BLaER1 (cell line): ENCODE measurements at regions not wholly inside any gene's neighbourhood (a gene's known extent, or its start where the extent isn't known, plus 50 kb on each side); places are given as distances from the start of the nearest gene placed in this dataset.
"Not testable (repeated sequence)": the region's sequence is repeated elsewhere in the genome, so short reads cannot be mapped to it uniquely, and the experiment has no call there.

Experiments used
- H3K27ac ChIP-seq: shearing (Covaris generic); formaldehyde crosslinking; 2 replicates; pipeline ENCODE4 v1.8.1; 2022
- H3K27me3 ChIP-seq: shearing (Covaris generic); formaldehyde crosslinking; 2 replicates; pipeline ENCODE4 v1.8.1; 2022
- H3K36me3 ChIP-seq: shearing (Covaris generic); formaldehyde crosslinking; 2 replicates; pipeline ENCODE4 v1.8.1; 2022
- H3K4me1 ChIP-seq: shearing (Covaris generic); formaldehyde crosslinking; 2 replicates; pipeline ENCODE4 v1.8.1; 2022
- H3K4me2 ChIP-seq: shearing (Covaris generic); formaldehyde crosslinking; 2 replicates; pipeline ENCODE4 v1.8.1; 2022
- H3K4me3 ChIP-seq: shearing (Covaris generic); formaldehyde crosslinking; 2 replicates; pipeline ENCODE4 v1.8.1; 2022
- H3K9ac ChIP-seq: shearing (Covaris generic); formaldehyde crosslinking; 2 replicates; pipeline ENCODE4 v1.8.1; 2022
- H3K9me3 ChIP-seq: shearing (Covaris generic); formaldehyde crosslinking; 2 replicates; pipeline ENCODE4 v1.8.1; 2022
- H4K20me1 ChIP-seq: shearing (Covaris generic); formaldehyde crosslinking; 2 replicates; pipeline ENCODE4 v1.8.1; 2022
- Cebpa-rat ChIP-seq: shearing (Covaris generic); IDR thresholded peaks from 2 replicates; pipeline ENCODE4 v1.8.1; 2022

- no peak for TF ChIP-seq Cebpa-rat
Observed at GRCh38 chr9:136604823-136605525, 57.7 kb upstream of the EGFL7 start.

GRCh38 chr9:136603901-136604814, 58.3 kb upstream of the NOTCH1 start:
- Histone ChIP-seq H3K9me3 (no peaks in the 10 kb centered on the region), H3K27me3 (no peaks in the 10 kb centered on the region), H3K4me1 (peaks cover 97% of the 10 kb centered on the region), H4K20me1 (no peaks in the 10 kb centered on the region), H3K9ac (no peak overlapping the region), H3K4me2 (peak overlapping the region; percentile 99), H3K36me3 (no peaks in the 10 kb centered on the region), H3K4me3 (no peak overlapping the region), H3K27ac (peak overlapping the region; percentile 84; the same call in 1 of the 2 replicates)
- no peak for TF ChIP-seq Cebpa-rat

More at GRCh38 chr9:136604823-136605525, 57.7 kb upstream of the EGFL7 start:
- H4K20me1 ChIP-seq, result no peaks in the 10 kb centered on the region
- no peaks in the 10 kb centered on the region for H3K27me3 ChIP-seq
- H3K4me2 ChIP-seq, result peak overlapping the region; percentile 99
- 0 out of 2 replicates have a peak overlapping the region, but pooled peaks have one; percentile 19 for H3K9ac ChIP-seq
- H3K4me1 ChIP-seq, result peaks cover 97% of the 10 kb centered on the region
- H3K9me3 ChIP-seq, result no peaks in the 10 kb centered on the region
- no peak overlapping the region for H3K4me3 ChIP-seq
- peak overlapping the region; percentile 49; the same call in 1 of the 2 replicates for H3K27ac ChIP-seq
- H3K36me3 ChIP-seq, result no peaks in the 10 kb centered on the region

- H4K20me1 ChIP-seq, result no peaks in the 10 kb centered on the region
- H3K4me3 ChIP-seq, result no peak overlapping the region
- H3K9me3 ChIP-seq, result no peaks in the 10 kb centered on the region
- TF ChIP-seq Cebpa-rat, result no peak
- H3K9ac ChIP-seq, result no peak overlapping the region
- H3K4me1 ChIP-seq, result peaks cover 97% of the 10 kb centered on the region
- peak overlapping the region; percentile 84; the same call in 1 of the 2 replicates for H3K27ac ChIP-seq
- H3K36me3 ChIP-seq, result no peaks in the 10 kb centered on the region
- H3K27me3 ChIP-seq, result no peaks in the 10 kb centered on the region
- H3K4me2 ChIP-seq, result peak overlapping the region; percentile 99
Observed at GRCh38 chr9:136603216-136603615, 57.4 kb upstream of the NOTCH1 start.

GRCh38 chr9:136602193-136602885, 56.5 kb upstream of the NOTCH1 start:
- no peaks in the 10 kb centered on the region for H3K9me3 ChIP-seq
- H3K4me3 ChIP-seq, result no peak overlapping the region
- H4K20me1 ChIP-seq, result no peaks in the 10 kb centered on the region
- H3K27me3 ChIP-seq, result no peaks in the 10 kb centered on the region
- H3K36me3 ChIP-seq, result no peaks in the 10 kb centered on the region
- H3K27ac ChIP-seq, result peak overlapping the region; percentile 84
- H3K4me1 ChIP-seq, result peaks cover 100% of the 10 kb centered on the region
- H3K9ac ChIP-seq, result no peak overlapping the region
- H3K4me2 ChIP-seq, result peak overlapping the region; percentile 99
- no peak for TF ChIP-seq Cebpa-rat

- not testable (repeated sequence) for H3K9me3 ChIP-seq, H3K27me3 ChIP-seq, H4K20me1 ChIP-seq, H3K36me3 ChIP-seq
- Histone ChIP-seq H3K27ac (peak overlapping the region; percentile 84), H3K4me1 (peaks cover 100% of the 10 kb centered on the region), H3K9ac (peak overlapping the region; percentile 65; the same call in 1 of the 2 replicates), H3K4me2 (peak overlapping the region; percentile 99), H3K4me3 (0 out of 2 replicates have a peak overlapping the region, but pooled peaks have one; percentile 25)
Observed at GRCh38 chr9:136601250-136601973, 55.6 kb upstream of the NOTCH1 start.

GRCh38 chr9:136599811-136600660, 54.2 kb upstream of the NOTCH1 start:
- Histone ChIP-seq H3K9ac (peak overlapping the region; percentile 69), H4K20me1 (no peaks in the 10 kb centered on the region), H3K27ac (peak overlapping the region; percentile 89), H3K9me3 (no peaks in the 10 kb centered on the region), H3K36me3 (no peaks in the 10 kb centered on the region), H3K4me1 (peaks cover 100% of the 10 kb centered on the region), H3K4me3 (peak overlapping the region; percentile 49), H3K4me2 (peak overlapping the region; percentile 99), H3K27me3 (no peaks in the 10 kb centered on the region)
- TF ChIP-seq Cebpa-rat, result no peak

- H4K20me1 ChIP-seq, result no peaks in the 10 kb centered on the region
- TF ChIP-seq Cebpa-rat, result no peak
- H3K4me2 ChIP-seq, result peak overlapping the region; percentile 99
- peaks cover 92% of the 10 kb centered on the region for H3K4me1 ChIP-seq
- H3K36me3 ChIP-seq, result no peaks in the 10 kb centered on the region
- H3K27ac ChIP-seq, result peak overlapping the region; percentile 89
- H3K9ac ChIP-seq, result peak overlapping the region; percentile 69
- peak overlapping the region; percentile 49 for H3K4me3 ChIP-seq
- no peaks in the 10 kb centered on the region for H3K9me3 ChIP-seq
- no peaks in the 10 kb centered on the region for H3K27me3 ChIP-seq
Observed at GRCh38 chr9:136599074-136599531, 53.3 kb upstream of the NOTCH1 start.

- H3K27me3 ChIP-seq, H3K36me3 ChIP-seq, H4K20me1 ChIP-seq, H3K9me3 ChIP-seq: not testable (repeated sequence)
- H3K9ac ChIP-seq, result peak overlapping the region; percentile 69
- H3K4me2 ChIP-seq, result peak overlapping the region; percentile 99
- peaks cover 87% of the 10 kb centered on the region for H3K4me1 ChIP-seq
- H3K4me3 ChIP-seq, result peak overlapping the region; percentile 49; the same call in 1 of the 2 replicates
- peak overlapping the region; percentile 89 for H3K27ac ChIP-seq
Observed at GRCh38 chr9:136598390-136599073, 52.7 kb upstream of the NOTCH1 start.
